H1 (cell line): ENCODE measurements at regions not wholly inside any gene's neighbourhood (a gene's known extent, or its start where the extent isn't known, plus 50 kb on each side); places are given as distances from the start of the nearest gene placed in this dataset.

Source experiments
- CTCF ChIA-PET: fragments of 300-600 bp; sonication (Branson Sonifier 250); formaldehyde crosslinking; loops from one replicate; lab custom pipeline; 2021; ENCODE audit not compliant: partially characterized antibody; lab: Charles Lee
- POLR2A ChIA-PET: fragments of 300-600 bp; sonication (Branson Sonifier 250); formaldehyde crosslinking; loops from one replicate; lab custom pipeline; 2021; ENCODE audit warnings: inconsistent platforms; ENCODE audit not compliant: partially characterized antibody; lab: Charles Lee
- DNase-seq, 2 experiments: peaks; one replicate each; pipeline versions ENCODE4 v3.0.0 to v3.0.0-alpha.2; 2010 to 2022; ENCODE audit warnings: low spot score in 2 of 2, low read depth in 1 of 2, mixed read lengths in 1 of 2
- FAIRE-seq: peaks from 2 replicates; lab custom pipeline; 2011; peaks lifted over from hg19 to GRCh38; lab: Jason Lieb, UNC
- H2AFZ ChIP-seq: 2 replicates; pipeline ENCODE4 v1.8.1; 2012; ENCODE audit warnings: low read length, inconsistent platforms
- H2AK5ac ChIP-seq: 2 replicates; pipeline ENCODE4 v1.6.1; 2013; ENCODE audit warnings: low read depth, low read length
- H2BK120ac ChIP-seq: replicated peaks from 2 replicates; pipeline ENCODE3; 2013; ENCODE audit warnings: low read depth, low read length, inconsistent platforms
- H2BK12ac ChIP-seq: 2 replicates; pipeline ENCODE4 v1.6.1; 2013; ENCODE audit warnings: low read depth, low read length
- H2BK15ac ChIP-seq: 2 replicates; pipeline ENCODE4 v1.6.1; 2013; ENCODE audit warnings: low read length
- H2BK20ac ChIP-seq: 2 replicates; pipeline ENCODE4 v1.6.1; 2013; ENCODE audit warnings: low read length
- H2BK5ac ChIP-seq: 2 replicates; pipeline ENCODE4 v1.6.1; 2013; ENCODE audit warnings: low read depth, low read length
- H3K14ac ChIP-seq: 2 replicates; pipeline ENCODE4 v1.6.1; 2013; ENCODE audit warnings: inconsistent platforms; ENCODE audit not compliant: insufficient read length
- H3K18ac ChIP-seq: 2 replicates; pipeline ENCODE4 v1.6.1; 2013; ENCODE audit warnings: low read length; ENCODE audit errors: extremely low read depth
- H3K23ac ChIP-seq: 2 replicates; pipeline ENCODE4 v1.6.1; 2013; ENCODE audit warnings: inconsistent platforms; ENCODE audit not compliant: insufficient read length
- H3K23me2 ChIP-seq: 2 replicates; pipeline ENCODE4 v1.6.1; 2013; ENCODE audit warnings: low read depth, low read length
- H3K27ac ChIP-seq: 2 replicates; pipeline ENCODE4 v1.6.1; 2011; ENCODE audit warnings: low read depth, low read length, inconsistent platforms
- H3K27me3 ChIP-seq, 4 experiments: replicated peaks in 1 of 4; 1 replicate in 1 of 4; 2 replicates in 3 of 4; pipeline versions ENCODE4 v1.6.1 to v1.8.1; 2011 to 2013; ENCODE audit warnings: low read length in 3 of 4, mild to moderate bottlenecking in 3 of 4, inconsistent platforms in 2 of 4, mixed read lengths in 2 of 4, moderate library complexity in 1 of 4; ENCODE audit not compliant: control insufficient read depth in 3 of 4, insufficient read depth in 3 of 4; ENCODE audit errors: extremely low read depth in 1 of 4
- H3K36me3 ChIP-seq, 4 experiments: 2 replicates each; pipeline versions ENCODE4 v1.6.1 to v1.8.1; 2011 to 2013; ENCODE audit warnings: mild to moderate bottlenecking in 4 of 4, low read length in 3 of 4, moderate library complexity in 2 of 4, control low read depth in 1 of 4, inconsistent platforms in 1 of 4; ENCODE audit not compliant: insufficient read depth in 4 of 4, control insufficient read depth in 2 of 4
- H3K4ac ChIP-seq: replicated peaks from 2 replicates; pipeline ENCODE3; 2013; ENCODE audit warnings: low read length, low read depth, mixed read lengths, inconsistent platforms; ENCODE audit not compliant: insufficient read length
- H3K4me1 ChIP-seq, 4 experiments: replicated peaks in 1 of 4; 1 replicate in 1 of 4; 2 replicates in 3 of 4; pipeline versions ENCODE4 v1.6.1 to v1.8.1; 2011 to 2013; ENCODE audit warnings: low read length in 3 of 4, inconsistent platforms in 2 of 4, mixed read lengths in 1 of 4; ENCODE audit not compliant: insufficient read depth in 4 of 4, control insufficient read depth in 3 of 4
- H3K4me2 ChIP-seq, 2 experiments: 2 replicates each; pipeline versions ENCODE4 v1.6.1 to v1.8.1; 2011 to 2013; ENCODE audit warnings: low read depth in 2 of 2, low read length in 2 of 2, control low read depth in 1 of 2, inconsistent platforms in 1 of 2, mild to moderate bottlenecking in 1 of 2; ENCODE audit not compliant: insufficient read depth in 1 of 2
- H3K4me3 ChIP-seq, 4 experiments: fragments of 200-600, 300-600 bp in 1 of 4; sonication (generic), shearing (Covaris generic), sonication (Bioruptor Twin) in 1 of 4; 2 replicates each; pipeline versions ENCODE4 v1.5.1 to v1.8.1; 2011 to 2016; ENCODE audit warnings: low read length in 4 of 4, low read depth in 3 of 4, control low read depth in 2 of 4, inconsistent platforms in 2 of 4, mild to moderate bottlenecking in 2 of 4, mixed read lengths in 1 of 4, moderate library complexity in 1 of 4; ENCODE audit not compliant: insufficient read depth in 2 of 4; ENCODE audit errors: extremely low read depth in 1 of 4
- H3K56ac ChIP-seq: replicated peaks from 2 replicates; pipeline ENCODE3; 2013; ENCODE audit warnings: low read depth, mild to moderate bottlenecking, mixed read lengths, low read length, inconsistent platforms; ENCODE audit not compliant: insufficient read length
- H3K79me1 ChIP-seq: 2 replicates; pipeline ENCODE4 v1.6.1; 2013; ENCODE audit warnings: low read depth, low read length, control low read depth
- H3K79me2 ChIP-seq, 2 experiments: 2 replicates each; pipeline versions ENCODE4 v1.6.1 to v1.8.1; 2012 to 2013; ENCODE audit warnings: low read length in 2 of 2, mild to moderate bottlenecking in 2 of 2, inconsistent platforms in 1 of 2; ENCODE audit not compliant: insufficient read depth in 2 of 2, control insufficient read depth in 1 of 2
- H3K9ac ChIP-seq, 4 experiments: replicated peaks in 1 of 4; 1 replicate in 1 of 4; 2 replicates in 3 of 4; pipeline versions ENCODE4 v1.6.1 to v1.8.1; 2011 to 2013; ENCODE audit warnings: low read depth in 3 of 4, low read length in 3 of 4, control low read depth in 2 of 4, mild to moderate bottlenecking in 2 of 4, moderate library complexity in 2 of 4, inconsistent platforms in 1 of 4; ENCODE audit errors: extremely low read depth in 1 of 4
- H3K9me3 ChIP-seq, 2 experiments: 2 replicates each; pipeline versions ENCODE4 v1.6.1 to v1.8.1; 2012 to 2013; ENCODE audit warnings: mild to moderate bottlenecking in 2 of 2, moderate library complexity in 2 of 2, control low read depth in 1 of 2, inconsistent platforms in 1 of 2, low read depth in 1 of 2, low read length in 1 of 2, mixed read lengths in 1 of 2; ENCODE audit not compliant: insufficient read depth in 2 of 2
- H4K20me1 ChIP-seq, 2 experiments: replicated peaks in 1 of 2; 2 replicates each; pipeline versions ENCODE3 to v1.8.1; 2011 to 2013; ENCODE audit warnings: inconsistent platforms in 2 of 2, low read length in 2 of 2, mild to moderate bottlenecking in 1 of 2; ENCODE audit not compliant: insufficient read depth in 2 of 2, control insufficient read depth in 1 of 2
- H4K5ac ChIP-seq: 2 replicates; pipeline ENCODE4 v1.6.1; 2013; ENCODE audit warnings: low read length, low read depth, mixed read lengths, inconsistent platforms; ENCODE audit not compliant: insufficient read length
- H4K8ac ChIP-seq: 2 replicates; pipeline ENCODE4 v1.8.0; 2013; ENCODE audit warnings: mild to moderate bottlenecking, moderate library complexity, low read length, inconsistent platforms; ENCODE audit not compliant: insufficient read depth; ENCODE audit errors: extremely low read depth
- H4K91ac ChIP-seq: replicated peaks from 2 replicates; pipeline ENCODE3; 2013; ENCODE audit warnings: low read length, mixed read lengths, inconsistent platforms; ENCODE audit not compliant: insufficient read length
- NANOG ChIP-seq: IDR thresholded peaks from 2 replicates; pipeline ENCODE4 v1.6.1; 2011; ENCODE audit warnings: low read length, low read depth, mild to moderate bottlenecking, inconsistent platforms; ENCODE audit not compliant: insufficient read depth, poor library complexity, severe bottlenecking
- NRF1 ChIP-seq: IDR thresholded peaks from 2 replicates; pipeline ENCODE4 v1.6.1; 2011; ENCODE audit warnings: mild to moderate bottlenecking, low read depth, low read length, improper control_type of control experiment
- SP4 ChIP-seq: IDR thresholded peaks from 2 replicates; pipeline ENCODE4 v1.6.1; 2012; ENCODE audit warnings: low read length, inconsistent platforms
- WGBS, 2 experiments: shearing (Covaris generic) in 1 of 2; methylation state at CpG; one replicate each; pipeline versions ENCODE4 v1.1.6 to v1.1.7; 2013 to 2015; ENCODE audit warnings: low lambda C conversion rate in 2 of 2, mixed read lengths in 2 of 2, inconsistent platforms in 1 of 2, low coverage in 1 of 2, missing lambda C conversion rate in 1 of 2; ENCODE audit not compliant: insufficient replicate concordance in 2 of 2, insufficient coverage in 1 of 2, insufficient read length in 1 of 2; ENCODE audit errors: extremely low coverage in 1 of 2, missing lambda C conversion rate in 1 of 2; 5-methylcytosine and 5-hydroxymethylcytosine counted together

DNA sequence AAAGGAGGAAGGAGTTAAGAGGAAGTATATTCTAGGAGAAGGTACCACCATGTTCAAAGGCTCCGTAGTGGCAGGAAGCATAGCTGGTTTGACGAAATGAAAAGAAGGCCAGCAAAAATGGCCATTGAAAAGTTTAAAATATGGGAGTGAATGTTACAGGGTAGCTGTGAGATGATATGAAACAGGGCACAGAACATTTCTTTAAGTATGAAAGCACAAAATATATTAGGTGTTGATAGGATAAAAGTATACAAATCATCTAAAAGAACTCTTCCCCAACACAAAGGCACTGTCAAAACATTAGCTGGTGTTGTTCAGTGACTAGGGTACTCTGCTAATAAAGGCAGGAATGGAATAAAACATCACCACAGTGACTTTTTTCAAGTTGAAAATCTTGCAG is 216.2 kb downstream of the LRRN1 start:
- Histone ChIP-seq H3K14ac (no peak overlapping the region), H3K4me1 (no peaks in the 10 kb centered on the region), H2BK20ac (no peak overlapping the region), H3K4ac (no peak overlapping the region), H3K27ac (no peak overlapping the region), H3K9me3 (peaks cover 3 to 5% of the 10 kb centered on the region in 2 experiments; a peak in 1 of 4 replicates), H4K5ac (no peak overlapping the region), H2BK120ac (no peak overlapping the region), H2BK15ac (no peak overlapping the region), H2AK5ac (no peak overlapping the region), H3K9ac (no peak overlapping the region), H3K79me1 (no peaks in the 10 kb centered on the region), H2BK5ac (no peak overlapping the region), H3K56ac (no peak overlapping the region), H3K4me2 (no peak overlapping the region), H3K27me3 (no peaks in the 10 kb centered on the region), H4K91ac (no peak overlapping the region), H3K23ac (no peak overlapping the region), H3K23me2 (no peaks in the 10 kb centered on the region), H3K79me2 (no peaks in the 10 kb centered on the region), H2BK12ac (no peak overlapping the region), H3K4me3 (no peak overlapping the region), H2AFZ (no peak overlapping the region), H4K20me1 (no peaks in the 10 kb centered on the region), H3K18ac (no peak overlapping the region), H4K8ac (no peak overlapping the region), H3K36me3 (no peaks in the 10 kb centered on the region)
- no peak for DNase-seq
- no peak for FAIRE-seq
- ChIA-PET POLR2A (no interaction called here), CTCF (interaction anchor here (0.7 to 2.2 kb wide), 7 partner anchors 16 to 433 kb away, joined by 3 to 7 read pairs (median 4); no protein-coding TSS in a partner anchor)
- no peak for TF ChIP-seq SP4
- TF ChIP-seq NANOG = no peak
- TF ChIP-seq NRF1 = no peak
- 93% methylated on average over 2 of the region's 2 CpGs; no CpG with 5 or more reads in 1 of the 2 experiments for WGBS, 2 experiments
